D721Med (cell line): ENCODE measurements at regions not wholly inside any gene's neighbourhood (a gene's known extent, or its start where the extent isn't known, plus 50 kb on each side); places are given as distances from the start of the nearest gene placed in this dataset.

Source experiments
- DNase-seq: peaks from one replicate; pipeline ENCODE4 v3.0.0; 2011; ENCODE audit warnings: low spot score; ENCODE audit not compliant: insufficient read length
- FAIRE-seq: peaks from 2 replicates; lab custom pipeline; 2011; peaks lifted over from hg19 to GRCh38; lab: Jason Lieb, UNC
- TF ChIP-seq, protein P1 (sequence below): IDR thresholded peaks from 2 replicates; pipeline ENCODE4 v1.5.1; 2012; ENCODE audit warnings: mild to moderate bottlenecking, control low read depth; ENCODE audit not compliant: insufficient read depth; ENCODE audit errors: missing control alignments

DNA sequence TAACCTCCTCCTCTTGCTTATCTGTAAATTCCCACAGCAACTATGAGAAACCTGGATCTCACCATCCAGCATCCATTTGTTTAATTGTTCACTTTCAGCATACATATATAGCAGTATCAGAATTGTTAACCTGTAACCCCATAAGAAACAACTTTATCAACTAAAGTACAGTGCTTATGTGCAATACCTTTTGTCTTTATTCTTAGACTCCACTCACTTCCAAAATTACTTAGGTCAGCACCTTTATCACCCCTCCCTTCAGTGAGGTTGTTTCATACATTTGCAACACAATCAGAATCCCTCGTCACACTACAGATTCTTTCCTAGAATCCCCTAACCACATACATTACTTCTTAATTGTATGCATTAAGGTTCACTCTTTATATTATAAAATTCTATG is 225.9 kb upstream of the NCKAP5 start:
- DNase-seq (no peak), FAIRE-seq (no peak)
- TF ChIP-seq, protein P1, sequence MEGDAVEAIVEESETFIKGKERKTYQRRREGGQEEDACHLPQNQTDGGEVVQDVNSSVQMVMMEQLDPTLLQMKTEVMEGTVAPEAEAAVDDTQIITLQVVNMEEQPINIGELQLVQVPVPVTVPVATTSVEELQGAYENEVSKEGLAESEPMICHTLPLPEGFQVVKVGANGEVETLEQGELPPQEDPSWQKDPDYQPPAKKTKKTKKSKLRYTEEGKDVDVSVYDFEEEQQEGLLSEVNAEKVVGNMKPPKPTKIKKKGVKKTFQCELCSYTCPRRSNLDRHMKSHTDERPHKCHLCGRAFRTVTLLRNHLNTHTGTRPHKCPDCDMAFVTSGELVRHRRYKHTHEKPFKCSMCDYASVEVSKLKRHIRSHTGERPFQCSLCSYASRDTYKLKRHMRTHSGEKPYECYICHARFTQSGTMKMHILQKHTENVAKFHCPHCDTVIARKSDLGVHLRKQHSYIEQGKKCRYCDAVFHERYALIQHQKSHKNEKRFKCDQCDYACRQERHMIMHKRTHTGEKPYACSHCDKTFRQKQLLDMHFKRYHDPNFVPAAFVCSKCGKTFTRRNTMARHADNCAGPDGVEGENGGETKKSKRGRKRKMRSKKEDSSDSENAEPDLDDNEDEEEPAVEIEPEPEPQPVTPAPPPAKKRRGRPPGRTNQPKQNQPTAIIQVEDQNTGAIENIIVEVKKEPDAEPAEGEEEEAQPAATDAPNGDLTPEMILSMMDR = no peak

GRCh38 chr2:133801946-133802345 is 233.7 kb upstream of the NCKAP5 start:
- FAIRE-seq = no peak
- TF ChIP-seq, protein P1 = no peak
- DNase-seq = no peak

- DNase-seq = no peak
- TF ChIP-seq, protein P1 = no peak
- FAIRE-seq = no peak
Observed at GRCh38 chr2:133802409-133803039, 234.3 kb upstream of the NCKAP5 start.

GRCh38 chr2:133806564-133806963 is 238.3 kb upstream of the NCKAP5 start:
- DNase-seq (no peak), FAIRE-seq (no peak)
- TF ChIP-seq, protein P1 = no peak

- FAIRE-seq (no peak), DNase-seq (no peak)
- TF ChIP-seq, protein P1 = no peak
Observed at GRCh38 chr2:133809485-133809884, 241.2 kb upstream of the NCKAP5 start.

DNA sequence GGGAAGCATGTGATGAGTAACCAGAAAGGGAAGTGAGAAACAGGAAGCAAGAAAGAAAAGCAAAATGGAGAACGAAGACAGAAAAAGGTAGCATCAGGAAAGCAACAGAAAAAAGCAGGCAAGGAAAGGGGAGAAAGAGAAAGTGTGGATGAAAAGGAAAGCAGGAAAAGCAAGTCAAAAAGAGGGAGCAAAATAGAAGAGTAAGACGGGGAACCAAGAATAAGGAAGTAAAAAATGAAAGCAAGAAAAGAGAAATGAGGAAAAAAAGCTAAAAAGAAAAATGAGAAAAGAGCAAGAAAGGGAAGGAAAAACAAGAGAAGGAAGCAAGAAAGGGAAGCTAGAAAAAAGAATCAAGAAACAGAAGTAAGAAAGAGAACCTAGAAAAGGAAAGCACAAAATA is 242.3 kb upstream of the NCKAP5 start:
- TF ChIP-seq, protein P1 = no peak
- DNase-seq (no peak), FAIRE-seq (no peak)

GRCh38 chr2:133811409-133812125 is 243.3 kb upstream of the NCKAP5 start:
- DNase-seq (no peak), FAIRE-seq (no peak)
- TF ChIP-seq, protein P1 = no peak
